22Rv1 (cell line): ENCODE measurements at regions not wholly inside any gene's neighbourhood (a gene's known extent, or its start where the extent isn't known, plus 50 kb on each side); places are given as distances from the start of the nearest gene placed in this dataset.
"Not testable (repeated sequence)": the region's sequence is repeated elsewhere in the genome, so short reads cannot be mapped to it uniquely, and the experiment has no call there.

ENCODE experiments used
- H3K27ac ChIP-seq: fragments of 450-650 bp; 2 replicates; pipeline ENCODE4 v1.5.1; 2017
- CTCF ChIP-seq: fragments of 450-650 bp; IDR thresholded peaks from 2 replicates; pipeline ENCODE4 v1.5.1; 2017; ENCODE audit warnings: mild to moderate bottlenecking
- ZFX ChIP-seq: fragments of 450-650 bp; IDR thresholded peaks from 2 replicates; pipeline ENCODE4 v1.6.1; 2017; ENCODE audit warnings: antibody characterized with exemption, borderline replicate concordance

- H3K27ac ChIP-seq, result no peak overlapping the region
- no peak for TF ChIP-seq ZFX
- TF ChIP-seq CTCF, result no peak
These were observed 415.1 kb upstream of the ADAMTSL1 start for GRCh38 chr9:18058564-18059442.

- H3K27ac ChIP-seq, result no peak overlapping the region
- TF ChIP-seq ZFX (no peak), CTCF (no peak)
These were observed 414.5 kb upstream of the ADAMTSL1 start for GRCh38 chr9:18059447-18059846.

- TF ChIP-seq ZFX (no peak), CTCF (peak; percentile 65)
These were observed 413.6 kb upstream of the ADAMTSL1 start for GRCh38 chr9:18060269-18060934.

GRCh38 chr9:18061332-18061731 lies 412.6 kb upstream of the ADAMTSL1 start:
- TF ChIP-seq ZFX (no peak), CTCF (no peak)
- H3K27ac ChIP-seq, result no peak overlapping the region

More at GRCh38 chr9:18060269-18060934, 413.6 kb upstream of the ADAMTSL1 start:
- no peak overlapping the region for H3K27ac ChIP-seq

GRCh38 chr9:18061856-18062255 lies 412.1 kb upstream of the ADAMTSL1 start:
- H3K27ac ChIP-seq, result no peak overlapping the region
- no peak for TF ChIP-seq CTCF
- no peak for TF ChIP-seq ZFX

GRCh38 chr9:18063856-18064390 lies 410.0 kb upstream of the ADAMTSL1 start:
- no peak overlapping the region for H3K27ac ChIP-seq
- no peak for TF ChIP-seq CTCF
- TF ChIP-seq ZFX, result no peak

GRCh38 chr9:18066608-18067007 lies 407.3 kb upstream of the ADAMTSL1 start:
- not testable (repeated sequence) for H3K27ac ChIP-seq
